ENCODE measurements at regions not wholly inside any gene's neighbourhood (a gene's known extent, or its start where the extent isn't known, plus 50 kb on each side); places are given as distances from the start of the nearest gene placed in this dataset.

- TF ChIP-seq REST (IDR thresholded peaks at IDR 0.05; ENCODE audit: insufficient read depth in 1 of 2, low read depth in 2 of 2, low read length in 2 of 2) (no peak), TAF1 (IDR thresholded peaks at IDR 0.05; ENCODE audit: borderline replicate concordance, insufficient read depth, low read length) (no peak), POLR2AphosphoS5 (IDR thresholded peaks at IDR 0.05; ENCODE audit: low read depth, low read length) (no peak), SIN3A (IDR thresholded peaks at IDR 0.05; ENCODE audit: borderline replicate concordance, insufficient read depth, low read length) (no peak), FOXP2 (optimal IDR thresholded peaks at IDR 0.05; ENCODE audit: borderline replicate concordance, extremely low read depth, extremely low read length, insufficient read depth) (no peak)
Measured at GRCh38 chr7:155166108-155166507, 96.0 kb downstream of the HTR5A start.

Measured in PFSK-1 (cell line).